Parathyroid adenoma (tissue), 2 donors: ENCODE measurements at regions not wholly inside any gene's neighbourhood (a gene's known extent, or its start where the extent isn't known, plus 50 kb on each side); places are given as distances from the start of the nearest gene placed in this dataset.

Experiments
- H2AFZ ChIP-seq: fragments of 300-600 bp; sonication (generic); one replicate; pipeline ENCODE4 v1.7.0; 2017; ENCODE audit warnings: antibody characterized with exemption, mild to moderate bottlenecking
- H3K27ac ChIP-seq: fragments of 300-600 bp; sonication (generic); one replicate; pipeline ENCODE4 v1.7.0; 2017
- H3K27me3 ChIP-seq: fragments of 300-600 bp; sonication (generic); one replicate; pipeline ENCODE4 v1.7.0; 2017; ENCODE audit warnings: low read length; ENCODE audit not compliant: control insufficient read depth, insufficient read depth
- H3K36me3 ChIP-seq: fragments of 300-600 bp; sonication (generic); one replicate; pipeline ENCODE4 v1.7.0; 2017; ENCODE audit warnings: low read length; ENCODE audit not compliant: control insufficient read depth, insufficient read depth
- H3K4me1 ChIP-seq: fragments of 300-600 bp; sonication (generic); one replicate; pipeline ENCODE4 v1.7.0; 2017; ENCODE audit warnings: control low read depth
- H3K4me2 ChIP-seq: fragments of 300-600 bp; sonication (generic); one replicate; pipeline ENCODE4 v1.7.0; 2017; ENCODE audit warnings: low read length
- H3K4me3 ChIP-seq: fragments of 300-600 bp; sonication (generic); one replicate; pipeline ENCODE4 v1.7.0; 2017; ENCODE audit warnings: low read depth, low read length
- H3K79me2 ChIP-seq: fragments of 300-600 bp; sonication (generic); one replicate; pipeline ENCODE4 v1.7.0; 2017; ENCODE audit warnings: control low read depth
- H3K9ac ChIP-seq: fragments of 300-600 bp; sonication (generic); one replicate; pipeline ENCODE4 v1.7.0; 2017; ENCODE audit warnings: mild to moderate bottlenecking
- H3K9me3 ChIP-seq: fragments of 300-600 bp; sonication (generic); one replicate; pipeline ENCODE4 v1.7.0; 2017; ENCODE audit warnings: low read length; ENCODE audit not compliant: control insufficient read depth
- TF ChIP-seq, protein P1 (sequence below): fragments of 300-600 bp; sonication (generic); IDR thresholded peaks from one replicate; pipeline ENCODE4 v1.7.0; 2017; ENCODE audit warnings: antibody characterized with exemption, mild to moderate bottlenecking
- donor health status: primary hyperparathyroidism.

DNA sequence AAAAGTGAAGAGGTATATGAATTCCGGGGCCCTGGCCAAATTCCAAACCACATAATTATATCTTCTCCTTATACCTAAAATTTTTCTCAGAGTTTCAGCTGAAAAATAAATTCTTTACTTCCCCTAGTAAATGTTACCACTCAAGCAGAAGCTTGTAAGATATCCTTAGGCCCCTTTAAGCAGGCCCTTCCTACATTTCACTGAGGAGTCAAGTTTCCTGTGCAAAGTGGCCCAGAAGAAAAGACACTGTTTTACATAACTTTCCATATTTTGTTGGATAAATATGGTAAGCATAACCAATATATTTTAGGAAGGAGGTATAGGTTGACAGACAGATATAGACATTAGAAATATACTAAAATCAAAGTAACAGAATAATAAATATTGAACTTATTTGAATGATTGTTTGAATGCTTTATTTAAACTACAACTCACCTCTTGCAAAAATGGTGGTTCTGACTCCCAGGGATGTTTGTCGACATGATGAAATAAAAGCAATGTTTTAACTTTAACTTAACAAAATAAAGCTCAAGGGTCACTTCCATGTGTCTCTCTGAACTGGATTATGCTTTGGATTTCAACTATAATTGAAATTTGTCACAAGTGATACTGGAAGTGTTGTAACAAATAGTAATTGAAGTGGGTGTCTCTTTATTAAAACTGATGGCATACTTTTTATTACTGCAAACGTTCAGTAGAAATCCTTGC is 141.2 kb downstream of the SPRY2 start:
- no peaks in the 10 kb centered on the region for H3K36me3 ChIP-seq
- H2AFZ ChIP-seq: no peak overlapping the region
- H3K4me1 ChIP-seq: no peaks in the 10 kb centered on the region
- H3K9ac ChIP-seq: no peak overlapping the region
- no peaks in the 10 kb centered on the region for H3K79me2 ChIP-seq
- no peaks in the 10 kb centered on the region for H3K9me3 ChIP-seq
- no peak overlapping the region for H3K27ac ChIP-seq
- H3K4me2 ChIP-seq: no peak overlapping the region
- no peaks in the 10 kb centered on the region for H3K27me3 ChIP-seq
- H3K4me3 ChIP-seq: no peak overlapping the region
- TF ChIP-seq, protein P1, sequence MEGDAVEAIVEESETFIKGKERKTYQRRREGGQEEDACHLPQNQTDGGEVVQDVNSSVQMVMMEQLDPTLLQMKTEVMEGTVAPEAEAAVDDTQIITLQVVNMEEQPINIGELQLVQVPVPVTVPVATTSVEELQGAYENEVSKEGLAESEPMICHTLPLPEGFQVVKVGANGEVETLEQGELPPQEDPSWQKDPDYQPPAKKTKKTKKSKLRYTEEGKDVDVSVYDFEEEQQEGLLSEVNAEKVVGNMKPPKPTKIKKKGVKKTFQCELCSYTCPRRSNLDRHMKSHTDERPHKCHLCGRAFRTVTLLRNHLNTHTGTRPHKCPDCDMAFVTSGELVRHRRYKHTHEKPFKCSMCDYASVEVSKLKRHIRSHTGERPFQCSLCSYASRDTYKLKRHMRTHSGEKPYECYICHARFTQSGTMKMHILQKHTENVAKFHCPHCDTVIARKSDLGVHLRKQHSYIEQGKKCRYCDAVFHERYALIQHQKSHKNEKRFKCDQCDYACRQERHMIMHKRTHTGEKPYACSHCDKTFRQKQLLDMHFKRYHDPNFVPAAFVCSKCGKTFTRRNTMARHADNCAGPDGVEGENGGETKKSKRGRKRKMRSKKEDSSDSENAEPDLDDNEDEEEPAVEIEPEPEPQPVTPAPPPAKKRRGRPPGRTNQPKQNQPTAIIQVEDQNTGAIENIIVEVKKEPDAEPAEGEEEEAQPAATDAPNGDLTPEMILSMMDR: no peak

DNA sequence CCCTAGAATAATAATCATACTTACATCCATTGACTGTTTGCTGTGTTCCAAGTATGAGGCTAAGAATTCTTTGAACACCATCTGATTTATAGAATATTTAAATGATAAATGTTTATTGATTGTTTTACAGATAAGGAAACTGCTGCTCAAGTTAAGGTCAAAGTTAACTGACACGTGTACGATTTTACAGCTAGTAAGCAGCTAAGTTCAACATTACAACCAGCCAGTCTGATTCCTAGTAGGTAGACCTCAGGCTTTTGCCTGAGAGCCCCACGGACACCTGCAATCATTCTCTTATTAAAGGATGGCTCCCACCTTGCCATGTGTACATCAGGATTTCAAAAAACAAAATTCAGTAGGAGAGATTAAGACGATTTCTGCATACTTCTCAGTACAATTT is 141.9 kb downstream of the SPRY2 start:
- no peak overlapping the region for H3K27ac ChIP-seq
- no peak overlapping the region for H3K4me2 ChIP-seq
- H3K4me1 ChIP-seq: no peaks in the 10 kb centered on the region
- no peaks in the 10 kb centered on the region for H3K79me2 ChIP-seq
- no peaks in the 10 kb centered on the region for H3K36me3 ChIP-seq
- no peaks in the 10 kb centered on the region for H3K27me3 ChIP-seq
- no peaks in the 10 kb centered on the region for H3K9me3 ChIP-seq
- H3K4me3 ChIP-seq: no peak overlapping the region
- TF ChIP-seq, protein P1: no peak
- no peak overlapping the region for H3K9ac ChIP-seq
- no peak overlapping the region for H2AFZ ChIP-seq

DNA sequence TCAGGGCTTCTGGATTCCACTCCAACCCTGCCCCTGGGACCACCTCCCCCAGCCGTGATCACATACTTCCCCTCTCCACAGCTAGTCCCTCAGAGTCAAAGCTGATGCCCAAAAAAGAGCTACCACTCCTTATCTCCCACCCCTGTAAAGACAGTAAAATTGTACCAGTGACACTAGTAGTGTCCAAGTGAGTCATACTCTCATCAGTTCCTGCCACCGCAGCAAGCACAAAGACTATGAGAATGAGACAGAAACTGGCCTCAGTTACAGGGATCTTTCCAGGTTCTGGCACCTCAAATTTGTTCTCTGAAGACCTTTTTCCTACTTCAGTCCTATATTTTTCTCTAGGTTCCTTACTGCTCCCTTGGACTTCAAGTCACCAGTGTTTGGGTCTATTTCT is 144.2 kb downstream of the SPRY2 start:
- Histone ChIP-seq H3K36me3 (no peaks in the 10 kb centered on the region), H2AFZ (no peak overlapping the region), H3K4me3 (no peak overlapping the region), H3K4me1 (no peaks in the 10 kb centered on the region), H3K9me3 (no peaks in the 10 kb centered on the region), H3K79me2 (no peaks in the 10 kb centered on the region), H3K27me3 (no peaks in the 10 kb centered on the region), H3K9ac (no peak overlapping the region), H3K27ac (no peak overlapping the region), H3K4me2 (no peak overlapping the region)
- TF ChIP-seq, protein P1: no peak

DNA sequence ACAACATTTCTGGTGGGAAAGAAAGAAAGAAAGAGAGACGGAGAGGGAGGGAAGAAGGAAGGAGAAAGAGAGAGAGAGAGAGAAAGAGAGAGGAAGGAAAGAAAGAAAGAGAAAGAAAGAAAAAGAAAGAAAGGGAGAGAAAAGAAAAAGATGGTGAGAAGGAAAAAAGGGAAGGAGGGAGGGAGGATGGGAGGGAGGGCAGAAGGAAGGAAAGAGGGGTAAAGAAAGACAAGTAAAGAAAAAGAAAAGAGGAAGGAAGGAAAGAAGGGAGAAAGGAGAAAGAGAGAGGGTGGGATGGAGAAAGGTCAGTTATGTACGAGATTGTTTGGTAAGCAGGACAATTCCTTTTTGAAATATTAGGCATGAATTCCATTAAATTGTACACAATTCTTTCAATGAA is 145.3 kb downstream of the SPRY2 start:
- no peaks in the 10 kb centered on the region for H3K4me1 ChIP-seq
- TF ChIP-seq, protein P1: no peak
- no peak overlapping the region for H3K9ac ChIP-seq
- no peaks in the 10 kb centered on the region for H3K9me3 ChIP-seq
- no peak overlapping the region for H3K27ac ChIP-seq
- H3K4me3 ChIP-seq: no peak overlapping the region
- no peaks in the 10 kb centered on the region for H3K79me2 ChIP-seq
- H3K4me2 ChIP-seq: no peak overlapping the region
- no peak overlapping the region for H2AFZ ChIP-seq
- H3K27me3 ChIP-seq: no peaks in the 10 kb centered on the region
- no peaks in the 10 kb centered on the region for H3K36me3 ChIP-seq
